ENCODE measurements at regions not wholly inside any gene's neighbourhood (a gene's known extent, or its start where the extent isn't known, plus 50 kb on each side); places are given as distances from the start of the nearest gene placed in this dataset.

DNA sequence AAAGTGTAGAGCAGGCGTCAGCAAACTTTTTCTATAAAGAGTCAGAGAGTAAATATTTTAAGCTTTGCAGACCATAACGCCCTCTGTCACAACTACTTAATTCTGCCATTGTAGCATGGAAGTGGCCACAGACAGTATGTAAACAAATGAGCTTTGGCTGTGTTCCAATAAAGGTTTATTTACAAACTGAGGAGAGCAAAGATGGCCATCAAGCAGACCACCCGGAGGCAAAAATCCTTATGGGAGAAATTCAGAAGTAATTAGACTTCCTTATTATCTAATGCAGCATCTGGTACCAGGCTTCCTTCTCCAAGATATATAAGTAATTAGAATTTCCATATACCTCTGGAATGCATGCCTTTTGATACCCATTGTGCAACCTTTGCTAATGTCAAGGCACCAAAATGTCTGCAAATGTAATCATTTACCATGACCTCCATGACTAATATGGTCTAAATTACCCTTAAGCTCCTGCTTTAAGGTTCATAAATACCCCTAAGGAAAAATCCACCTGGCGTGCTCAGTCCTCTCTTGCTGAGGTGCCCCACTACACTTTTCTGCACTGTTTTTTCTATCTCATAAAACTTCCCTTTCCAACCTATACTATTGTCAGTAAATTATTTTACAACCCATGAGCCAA is 377.8 kb downstream of the MATN1 start:
- peak; percentile 35 for DNase-seq

DNA sequence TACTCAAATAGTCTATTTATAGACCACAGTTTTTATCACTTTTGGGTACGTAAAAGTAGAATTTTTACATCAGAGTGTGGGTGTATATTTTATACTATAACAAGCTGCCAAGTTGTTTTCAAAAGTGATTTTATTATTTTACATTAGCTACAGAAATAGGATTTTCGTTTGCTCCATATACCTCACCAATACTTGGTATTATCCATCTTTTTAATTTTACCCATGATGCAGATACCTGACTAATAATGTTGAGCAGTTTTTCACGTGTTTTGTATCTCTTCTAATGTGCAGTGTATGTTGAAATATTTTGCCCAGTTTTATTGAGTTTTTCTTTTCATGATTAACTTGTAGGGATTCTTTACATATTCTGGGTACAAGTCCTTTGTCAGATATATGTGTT is 379.8 kb downstream of the MATN1 start:
- DNase-seq, result no peak

DNA sequence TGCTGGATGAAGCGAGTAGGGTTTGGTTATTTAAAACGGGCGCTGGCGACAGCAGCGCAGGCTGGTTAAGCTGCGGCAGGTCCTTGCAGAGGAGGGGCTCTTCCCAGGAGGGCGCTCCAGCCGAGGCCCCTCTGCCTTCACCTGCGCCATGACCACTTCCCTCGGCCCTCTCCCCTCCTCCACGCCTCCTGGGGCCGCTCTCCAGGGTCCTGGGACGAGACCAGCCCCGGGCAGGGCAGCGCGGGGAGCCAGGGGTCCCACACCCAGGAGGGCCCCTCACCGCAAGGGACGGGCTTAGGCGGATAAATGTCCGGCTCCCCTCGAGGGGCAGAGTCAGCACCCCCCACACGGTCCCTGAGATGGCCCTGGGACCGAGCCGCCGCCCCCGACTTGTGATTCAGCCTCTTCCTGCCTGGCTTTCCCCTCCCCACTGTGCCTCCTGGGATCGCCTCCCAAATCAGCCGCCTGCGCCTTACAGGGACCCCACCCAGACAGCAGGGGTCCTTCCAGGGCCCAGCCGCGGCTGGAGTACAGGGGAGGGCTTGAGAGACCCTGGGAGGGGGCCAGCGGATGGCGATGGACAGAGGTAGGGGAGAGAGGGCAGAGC is 380.7 kb downstream of the MATN1 start:
- no peak for DNase-seq

DNA sequence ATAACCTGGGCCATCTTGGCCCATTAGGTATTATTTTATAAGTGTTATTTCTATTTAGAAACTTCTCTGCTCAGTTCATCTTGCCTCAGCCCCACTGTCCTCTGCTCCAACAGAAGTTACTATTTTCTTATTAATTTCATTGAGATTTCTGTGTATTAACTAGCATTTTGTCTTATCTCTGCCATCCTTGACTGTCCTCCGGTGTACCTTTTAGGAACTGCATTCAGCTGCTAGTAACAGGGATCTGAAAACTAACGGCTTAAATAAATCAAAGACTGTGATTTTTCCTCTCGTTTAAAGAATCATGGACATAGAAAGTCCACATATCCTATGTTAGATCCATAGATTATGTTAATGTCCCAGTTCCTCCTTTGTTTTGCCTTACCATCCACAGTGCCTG is 382.5 kb downstream of the MATN1 start:
- no peak for DNase-seq

DNA sequence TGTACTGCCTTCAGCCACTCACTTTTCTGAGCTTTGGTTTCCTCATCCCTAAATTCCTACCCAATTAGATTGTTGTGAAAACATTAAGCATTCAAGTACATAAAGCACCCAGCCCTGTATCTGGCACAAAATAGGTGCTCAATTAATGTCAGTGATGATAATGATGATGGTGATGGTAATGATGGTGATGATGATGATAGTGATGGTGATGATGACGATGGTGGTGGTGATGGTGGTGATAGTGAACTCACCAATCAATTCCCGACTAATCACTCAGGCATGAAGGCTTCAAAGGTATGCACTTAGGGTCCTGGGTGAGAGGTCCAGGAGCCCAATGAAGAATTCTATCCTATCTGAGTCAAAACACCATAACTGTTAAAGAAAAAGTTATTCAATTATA is 383.5 kb downstream of the MATN1 start:
- DNase-seq, result no peak

DNA sequence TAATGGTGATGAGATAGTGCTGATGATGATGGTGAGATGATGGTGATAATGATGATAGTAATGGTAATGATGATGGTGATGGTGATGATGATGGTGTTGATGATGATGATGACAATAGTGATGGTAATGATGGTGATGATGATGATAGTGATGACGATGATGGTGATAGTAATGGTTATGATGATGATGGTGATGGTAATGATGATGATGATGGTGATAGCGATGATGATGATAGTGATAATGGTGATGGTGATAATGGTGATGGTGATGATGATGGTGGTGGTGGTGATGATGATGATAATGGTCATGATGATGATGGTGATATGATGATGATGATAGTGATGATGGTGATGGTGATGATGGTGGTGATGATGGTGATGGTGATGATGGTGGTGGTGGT is 384.6 kb downstream of the MATN1 start:
- DNase-seq, result no peak

DNA sequence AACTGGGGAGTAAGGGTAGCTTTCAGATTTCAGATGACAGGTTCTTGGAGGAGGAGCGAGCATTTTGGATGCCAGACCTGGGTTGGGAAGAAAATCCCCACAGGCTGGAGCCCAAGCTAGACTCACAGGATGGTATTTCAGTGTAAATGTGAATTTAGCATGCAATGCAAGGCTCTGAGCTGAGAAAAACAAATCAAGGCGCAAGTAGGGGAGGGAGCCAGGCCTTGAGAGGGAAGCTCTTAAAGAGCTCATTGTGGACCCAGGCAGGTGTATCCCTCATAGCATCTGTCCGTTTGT is 386.1 kb downstream of the MATN1 start:
- DNase-seq, result no peak

DNA sequence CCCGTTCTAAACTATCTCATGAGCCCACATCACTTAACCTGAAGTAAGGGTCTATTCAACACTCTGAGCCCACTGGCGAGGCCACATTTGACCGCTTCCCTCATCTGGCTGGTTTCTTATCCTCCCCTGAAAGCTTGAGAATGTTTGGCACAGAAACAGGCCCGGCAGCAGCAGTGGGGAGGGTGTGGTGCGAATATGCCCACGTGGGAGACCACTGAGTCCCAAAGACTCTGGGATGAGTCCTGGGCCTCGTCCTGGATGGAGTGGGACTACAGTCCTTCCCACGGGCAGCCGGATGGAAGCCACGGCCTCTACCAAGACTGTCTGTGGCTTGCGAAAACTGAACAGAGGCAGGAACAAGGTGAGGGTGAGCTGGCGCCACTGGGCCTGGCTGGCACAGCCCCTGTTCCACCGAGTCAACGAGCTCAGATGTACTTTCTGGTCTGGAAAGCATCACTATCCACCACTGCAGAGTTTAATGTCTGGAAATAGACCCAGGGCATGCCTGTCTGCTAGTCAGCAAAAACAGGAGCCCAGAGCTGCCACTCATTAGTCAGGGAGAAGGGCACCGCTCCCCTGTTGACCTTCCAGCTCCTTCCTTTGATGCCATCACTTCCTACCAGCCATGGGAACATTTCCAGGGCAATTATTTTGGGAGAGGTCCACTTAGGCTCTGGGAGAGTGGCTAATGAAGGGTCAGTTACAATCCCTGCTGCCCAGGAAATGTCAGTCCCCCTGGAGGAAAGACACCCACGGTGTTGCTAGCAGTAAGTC is 386.6 kb downstream of the MATN1 start:
- no peak for DNase-seq

DNA sequence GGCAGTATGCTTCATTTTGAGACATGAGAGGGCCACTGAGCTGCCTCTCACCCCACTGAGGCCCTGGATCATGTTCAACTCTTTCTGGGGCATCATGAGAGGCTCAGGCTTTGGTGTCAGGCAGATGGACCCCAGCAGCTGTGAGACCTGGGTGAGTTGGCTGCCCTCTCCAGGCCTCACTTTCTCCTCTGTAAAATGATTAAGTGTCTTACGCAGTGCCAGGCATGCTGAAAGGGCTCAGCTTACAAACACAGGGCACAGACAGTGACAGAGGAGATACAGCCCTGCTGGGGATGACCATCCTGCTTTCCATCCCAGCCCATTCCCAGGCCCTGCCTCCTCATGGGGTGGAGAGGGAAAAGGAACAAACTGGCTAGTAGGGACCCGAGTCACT is 387.4 kb downstream of the MATN1 start:
- DNase-seq, result no peak

DNA sequence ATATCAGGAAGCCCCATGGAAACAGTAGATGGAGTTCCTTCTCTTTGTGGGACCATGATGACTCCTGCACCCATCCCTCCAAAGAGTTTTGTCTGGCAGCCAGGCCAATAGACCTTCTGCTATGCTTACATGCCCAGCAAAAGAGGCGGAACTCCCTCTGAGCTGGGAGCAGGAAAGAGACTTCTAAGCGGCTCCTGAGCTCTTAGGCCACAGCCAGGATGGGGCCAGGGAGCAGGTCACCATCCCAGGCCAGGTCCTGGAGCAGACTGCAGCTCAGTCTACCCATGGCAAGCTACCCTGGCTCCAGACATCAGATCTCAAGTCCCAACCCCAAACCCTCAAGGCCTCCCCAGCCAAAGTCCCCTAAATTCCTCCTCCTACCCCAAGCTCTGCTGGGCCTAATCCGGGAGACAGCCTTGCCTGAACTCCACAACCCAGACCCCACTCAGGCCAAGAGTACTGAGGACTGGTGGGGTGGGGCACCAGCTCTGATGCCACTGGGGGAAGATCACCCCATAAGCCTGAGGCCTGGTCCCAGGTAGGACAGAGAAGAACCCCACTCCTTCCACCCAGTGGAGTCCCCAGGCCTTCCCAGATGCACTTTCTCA is 387.9 kb downstream of the MATN1 start:
- DNase-seq, result no peak

DNA sequence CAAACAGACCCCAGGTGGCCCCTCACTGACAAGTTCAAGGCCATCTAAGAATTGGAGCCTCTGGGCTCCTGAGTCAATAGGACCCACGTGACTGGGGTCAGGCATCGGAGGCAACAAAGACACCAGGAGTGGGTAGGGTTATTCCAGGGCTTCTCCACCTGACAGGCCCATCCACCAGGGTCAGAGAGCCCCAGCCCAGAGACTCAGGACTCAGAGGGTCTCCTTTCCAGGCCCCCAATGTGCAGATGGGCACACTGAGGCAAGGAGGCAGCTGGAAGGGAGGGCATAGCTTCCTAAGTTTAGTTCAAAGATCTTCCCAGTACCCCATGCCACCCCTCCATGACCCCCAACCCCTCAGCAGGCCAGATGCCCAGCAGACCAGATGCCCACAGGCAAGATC is 388.6 kb downstream of the MATN1 start:
- no peak for DNase-seq

DNA sequence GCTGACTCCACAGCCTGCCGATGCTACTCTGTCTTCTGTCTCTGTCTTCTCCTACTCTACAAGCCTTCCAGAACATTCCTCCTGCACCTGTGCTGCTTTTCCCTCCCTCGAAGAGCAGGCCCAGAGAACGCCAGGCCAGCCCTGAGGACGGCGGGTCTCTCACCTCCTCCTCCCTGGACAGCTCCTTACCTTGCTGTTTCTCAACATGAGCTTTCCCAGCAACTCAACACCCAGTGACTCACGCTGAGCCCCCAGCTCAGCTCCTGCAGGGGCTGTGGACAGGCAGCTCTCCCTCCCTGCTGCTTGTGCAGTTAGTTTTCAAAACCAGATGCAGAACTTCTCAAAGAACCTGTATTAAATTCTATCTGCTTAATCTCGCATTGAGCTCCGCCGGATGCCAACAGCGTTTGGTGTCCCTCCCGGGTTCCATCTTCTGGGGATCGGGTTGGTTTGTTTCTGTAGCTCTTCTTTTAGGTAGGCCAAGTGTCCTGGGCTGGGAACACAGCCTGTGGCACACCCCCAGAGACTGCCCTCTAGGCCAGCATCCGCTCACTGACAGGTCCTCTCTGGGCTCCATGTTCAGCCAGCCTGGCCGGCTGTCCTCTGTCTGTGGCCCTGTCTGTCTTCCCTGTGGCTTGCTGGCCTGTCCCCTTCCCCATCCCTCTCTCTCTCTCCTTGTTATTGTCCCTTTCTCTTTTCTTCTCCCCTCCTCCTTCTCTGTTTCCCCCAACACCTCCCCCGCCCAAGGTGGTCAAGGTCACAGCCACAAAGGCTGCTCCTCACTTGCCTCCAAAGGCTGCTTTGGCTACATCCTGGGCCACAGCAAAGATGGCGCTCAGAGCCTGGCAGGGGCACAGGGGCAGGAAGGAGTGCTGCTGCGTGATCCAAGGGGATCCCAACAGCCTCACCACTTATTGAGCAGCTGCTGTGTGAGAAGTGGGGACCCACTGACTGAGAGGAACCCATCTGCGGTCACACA is 391.0 kb downstream of the MATN1 start:
- no peak for DNase-seq

DNA sequence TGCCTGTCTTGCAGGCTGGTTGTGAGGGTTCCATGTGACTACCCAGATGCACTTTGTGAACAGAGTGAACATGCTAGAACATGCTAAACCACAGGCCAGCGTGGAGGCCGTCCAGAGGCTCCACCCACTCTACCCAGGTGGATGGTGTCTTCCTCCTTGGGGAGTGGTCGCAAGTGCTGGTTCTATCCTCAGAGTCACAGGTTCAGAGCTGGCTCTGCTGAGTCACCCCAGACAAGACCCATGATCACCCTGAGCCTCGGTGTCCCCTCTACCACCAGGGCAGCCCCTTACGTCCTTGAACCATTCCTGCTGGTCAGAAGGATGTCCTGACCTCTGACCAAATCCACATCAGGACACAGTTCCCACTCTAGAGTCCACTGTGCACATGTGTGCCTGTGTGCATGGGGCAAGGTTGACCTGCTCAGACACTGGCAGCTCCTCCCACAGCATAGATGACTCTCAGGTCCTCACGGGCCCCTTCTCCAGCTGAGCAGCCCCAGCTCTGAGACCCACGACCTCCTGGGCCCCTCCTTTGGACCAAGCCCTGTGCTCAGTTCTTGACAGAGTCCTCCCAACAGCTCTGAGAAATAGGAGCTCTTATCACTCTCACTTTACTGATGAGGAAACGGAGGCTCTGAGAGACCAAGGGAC is 391.8 kb downstream of the MATN1 start:
- DNase-seq, result no peak

DNA sequence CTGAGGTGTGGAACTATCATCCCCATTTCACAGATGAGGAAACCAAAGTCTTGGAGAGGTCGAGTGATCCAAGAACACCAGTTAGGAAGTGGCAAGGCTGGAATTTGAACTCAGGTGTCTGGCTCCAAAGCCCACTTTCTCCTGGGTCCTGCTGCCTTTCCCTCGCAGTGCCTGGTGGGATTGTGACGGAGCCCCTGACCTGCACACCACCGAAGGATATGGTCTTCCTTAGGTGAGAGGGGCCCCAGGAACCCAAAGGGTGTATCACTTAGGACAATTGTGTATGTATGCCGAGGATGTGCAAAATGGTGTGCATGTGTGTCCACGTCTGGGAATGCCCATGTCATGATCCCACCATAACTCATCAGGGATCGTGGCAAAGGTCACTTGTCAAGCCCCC is 392.7 kb downstream of the MATN1 start:
- no peak for DNase-seq

DNA sequence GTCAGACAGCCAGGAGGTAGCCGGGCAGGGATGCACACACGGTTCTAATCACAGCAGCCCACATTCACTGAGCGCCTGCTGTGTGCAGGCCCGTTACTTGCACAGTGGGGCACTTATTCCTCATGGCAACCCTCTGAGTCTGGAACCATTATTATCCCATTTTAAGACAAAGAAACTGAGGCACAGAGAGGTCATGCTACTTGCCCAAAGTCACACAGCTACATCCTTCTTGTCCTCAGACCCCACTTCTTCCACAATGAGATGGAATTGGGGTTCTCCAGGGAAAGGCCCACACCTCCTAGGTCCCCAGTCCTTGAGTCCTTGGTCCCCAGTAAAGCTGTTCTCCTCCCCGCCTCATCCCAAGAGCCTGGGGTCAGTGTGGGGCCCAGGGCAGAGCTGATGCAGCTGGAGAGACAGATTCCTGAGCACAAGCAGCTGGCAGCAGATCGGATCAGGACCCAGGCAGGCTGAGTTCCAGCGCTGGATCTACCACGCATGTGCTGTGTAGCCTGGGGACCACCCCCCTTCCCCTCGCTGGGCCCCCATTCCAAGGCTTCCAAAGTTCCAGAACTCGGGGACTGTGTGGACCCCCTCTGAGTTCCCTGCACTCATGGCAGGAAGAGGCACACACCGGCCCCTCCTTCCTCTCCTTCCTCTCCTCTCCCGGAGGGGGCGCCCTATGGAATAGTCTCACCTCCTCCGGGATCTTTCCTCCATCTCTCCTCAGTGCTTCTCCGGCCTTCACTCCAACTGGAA is 393.4 kb downstream of the MATN1 start:
- no peak for DNase-seq

DNA sequence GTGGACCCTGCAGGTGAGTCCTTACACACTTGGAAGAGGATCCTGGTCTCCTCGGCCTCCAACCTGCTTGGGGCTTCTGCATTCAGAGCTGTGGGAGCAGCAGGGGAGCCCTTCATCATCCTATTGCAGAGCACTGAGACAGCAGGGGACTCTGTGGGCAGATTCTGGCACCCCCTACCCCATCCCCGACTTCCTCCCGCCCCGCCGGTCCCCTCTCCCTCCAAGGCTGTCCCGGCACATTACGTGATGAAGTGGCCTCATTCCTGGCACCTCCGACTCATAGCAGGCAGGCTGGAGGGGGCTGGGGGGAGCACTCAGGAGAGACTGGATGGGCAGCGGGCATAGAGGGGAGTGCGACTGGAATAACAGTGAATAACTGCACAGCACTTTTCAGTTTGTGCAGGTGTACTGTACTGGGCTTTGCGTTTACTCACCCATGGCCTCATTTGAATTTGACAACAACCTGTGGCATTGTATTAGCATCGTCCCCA is 394.1 kb downstream of the MATN1 start:
- DNase-seq, result no peak

DNA sequence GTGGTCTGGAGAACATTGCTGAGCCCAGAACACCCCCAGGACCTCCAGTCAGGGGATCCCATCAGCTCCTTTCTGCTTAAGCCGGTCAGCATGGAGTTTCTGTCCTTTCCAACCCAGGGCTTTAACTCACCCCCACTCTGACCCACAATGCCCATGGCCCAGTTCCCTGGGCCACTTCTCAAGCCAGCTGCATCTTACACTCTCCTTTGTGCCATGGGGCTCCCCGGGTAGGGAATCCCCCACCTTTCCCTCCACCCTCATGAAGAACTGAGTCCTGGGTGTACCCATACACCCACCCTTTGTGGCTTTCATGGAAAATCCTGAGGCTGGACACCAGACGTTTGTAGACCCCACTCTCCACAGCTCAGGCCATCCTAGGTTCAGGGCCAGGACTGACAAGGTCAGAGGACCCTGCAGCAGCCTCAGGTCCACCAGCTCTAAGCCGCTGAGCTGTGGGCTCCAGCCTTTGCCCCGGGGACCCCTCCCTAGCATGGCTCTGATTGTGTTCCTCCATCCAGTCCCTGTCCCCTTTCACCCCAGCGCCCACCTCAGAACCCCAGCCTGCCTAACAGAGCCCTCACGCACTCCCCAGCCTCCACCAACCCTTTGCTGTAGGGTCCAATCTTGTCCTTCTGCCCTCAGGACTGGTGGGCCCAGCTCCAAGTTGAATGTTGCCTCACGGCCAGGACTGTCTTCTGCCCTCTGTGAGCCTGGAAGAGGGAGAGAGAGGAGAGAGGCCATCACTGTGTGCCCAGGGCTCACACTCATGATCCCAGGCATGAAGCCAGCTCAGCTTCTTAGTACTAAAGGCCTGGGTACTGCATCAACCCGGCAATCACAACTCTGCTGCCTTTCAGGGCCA is 394.8 kb downstream of the MATN1 start:
- DNase-seq, result no peak

DNA sequence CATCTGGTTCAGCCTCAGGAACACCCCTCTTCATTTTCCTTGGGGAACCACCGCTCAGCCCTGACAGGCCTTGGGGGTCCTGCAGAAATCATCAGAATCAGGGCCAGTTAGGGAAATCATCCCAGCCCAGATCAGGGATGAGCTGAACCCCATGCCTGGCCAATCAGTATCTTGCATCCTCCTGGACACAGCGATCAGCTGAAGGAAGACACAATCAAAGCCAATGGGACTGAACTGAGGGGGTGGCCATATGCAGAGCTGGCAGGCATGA is 395.4 kb downstream of the MATN1 start:
- no peak for DNase-seq

DNA sequence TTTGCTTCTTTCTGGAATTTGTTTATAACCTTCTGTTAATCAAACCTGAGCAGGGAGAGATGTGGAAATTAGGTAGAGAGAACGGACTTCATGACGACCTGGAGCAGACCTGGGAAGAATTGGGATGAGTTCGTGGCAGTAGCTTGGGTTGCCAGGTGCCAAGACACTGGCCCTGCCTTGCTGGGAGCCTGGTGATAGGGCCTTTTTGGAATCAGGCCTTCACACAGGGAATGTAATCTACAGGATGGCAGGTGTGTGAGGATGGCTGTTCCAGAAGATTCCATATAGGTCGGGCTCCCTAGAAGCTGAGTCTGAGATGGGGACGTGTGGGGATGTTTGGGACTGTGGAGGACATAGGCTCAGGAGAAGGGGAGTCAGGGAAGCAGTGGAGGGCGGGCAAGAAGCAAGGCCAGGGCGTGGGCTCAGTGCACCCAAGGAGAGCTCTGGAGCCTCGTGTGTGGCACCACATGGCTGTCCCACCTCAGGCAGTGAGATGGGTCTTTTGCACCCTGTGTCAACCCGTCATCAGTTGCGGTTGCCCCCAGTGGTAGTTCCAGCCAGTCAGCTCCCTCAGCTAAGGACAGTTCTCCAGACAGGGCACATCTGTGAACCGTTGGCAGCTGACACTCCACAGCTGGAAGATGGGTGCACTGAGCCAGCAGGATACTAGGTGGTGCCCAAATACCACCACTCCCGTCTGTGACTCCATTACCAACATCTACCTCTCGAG is 395.9 kb downstream of the MATN1 start:
- DNase-seq, result no peak

DNA sequence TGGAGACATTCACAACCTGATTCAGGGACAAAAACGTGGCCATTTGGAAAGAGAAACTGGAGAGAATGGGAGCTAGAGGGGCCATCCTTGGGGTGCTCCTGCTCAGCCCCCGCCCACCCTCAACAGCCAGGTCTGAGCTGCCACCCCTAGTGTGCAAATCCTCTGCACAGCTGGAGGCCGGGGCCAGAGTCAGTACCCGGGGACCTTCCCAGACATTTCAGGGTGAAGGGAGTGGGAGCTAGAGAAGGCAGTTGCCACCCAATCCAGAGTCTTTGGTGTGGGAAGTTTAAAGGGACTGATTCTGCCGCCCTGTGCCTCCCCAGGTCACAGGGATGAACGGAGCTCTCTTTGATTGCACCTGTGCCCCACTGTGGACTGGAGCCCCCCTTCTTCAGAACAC is 397.4 kb downstream of the MATN1 start:
- no peak for DNase-seq

Data from NCI-H510A treated with DMSO at 0.1 percent for 48 hours (cell line).